ENCODE measurements at regions not wholly inside any gene's neighbourhood (a gene's known extent, or its start where the extent isn't known, plus 50 kb on each side); places are given as distances from the start of the nearest gene placed in this dataset.

DNA sequence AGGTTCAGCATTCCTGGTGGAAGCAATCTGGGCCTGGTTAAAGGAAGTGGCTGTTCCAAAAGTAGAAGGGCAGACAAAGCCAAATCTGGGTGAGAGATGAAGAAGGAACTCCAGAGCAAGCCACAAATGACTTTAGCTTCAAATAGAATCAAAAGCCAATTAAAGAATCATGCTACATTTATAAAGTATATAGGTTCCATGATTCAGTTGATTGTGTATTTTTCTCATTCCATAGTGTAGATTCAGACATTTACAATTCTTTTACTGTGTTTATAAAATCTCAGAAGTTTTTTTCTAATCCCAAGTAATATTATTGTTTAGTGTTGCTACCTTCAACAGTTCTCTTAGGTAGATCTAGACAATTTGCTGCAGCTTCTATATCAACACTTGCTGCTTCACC is 262.0 kb downstream of the PLK2 start:
- TF ChIP-seq POLR2A (IDR thresholded peaks at IDR 0.05), result no peak
- Histone ChIP-seq H3K9me3 (peaks cover 0 to 12% (median 0%) of the 10 kb centered on the region in 12 donors), H3K27me3 (no peaks in the 10 kb centered on the region), H3K27ac (no peak overlapping the region), H3K4me3 (no peak overlapping the region), H3K36me3 (no peaks in the 10 kb centered on the region), H3K4me1 (no peaks in the 10 kb centered on the region)
- ATAC-seq, result no peak
- no peak for DNase-seq
- intact Hi-C loops (cut with DNase I), result no loop called here

DNA sequence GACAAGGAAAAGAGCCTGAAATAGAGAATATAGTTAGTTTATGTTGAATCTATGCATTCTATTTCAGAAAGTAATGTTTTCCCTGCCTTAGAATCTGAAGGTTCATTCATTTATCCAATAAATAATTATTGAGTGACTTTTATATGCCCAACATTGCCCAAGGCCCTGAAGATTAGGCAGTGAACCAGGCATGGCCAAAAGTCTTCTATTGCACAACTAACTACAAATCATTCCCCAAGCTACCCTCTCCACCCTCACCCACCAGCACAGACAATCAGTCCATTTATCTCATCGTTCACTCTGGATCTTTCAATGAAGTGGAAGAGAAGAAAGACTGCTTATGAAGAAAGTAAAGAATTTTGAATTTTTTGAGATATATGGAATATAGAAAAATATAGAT is 268.4 kb downstream of the PLK2 start:
- ATAC-seq (no peak), DNase-seq (no peak)
- no peaks in the 10 kb centered on the region for H3K36me3 ChIP-seq
- H3K4me1 ChIP-seq, result peaks cover 0 to 18% (median 0%) of the 10 kb centered on the region in 12 donors
- intact Hi-C loops (cut with DNase I), result no loop called here
- WGBS, 4 donors, result 91 to 98% (median 95%) methylated on average over 1 of the region's 1 CpG
- TF ChIP-seq, protein P1, sequence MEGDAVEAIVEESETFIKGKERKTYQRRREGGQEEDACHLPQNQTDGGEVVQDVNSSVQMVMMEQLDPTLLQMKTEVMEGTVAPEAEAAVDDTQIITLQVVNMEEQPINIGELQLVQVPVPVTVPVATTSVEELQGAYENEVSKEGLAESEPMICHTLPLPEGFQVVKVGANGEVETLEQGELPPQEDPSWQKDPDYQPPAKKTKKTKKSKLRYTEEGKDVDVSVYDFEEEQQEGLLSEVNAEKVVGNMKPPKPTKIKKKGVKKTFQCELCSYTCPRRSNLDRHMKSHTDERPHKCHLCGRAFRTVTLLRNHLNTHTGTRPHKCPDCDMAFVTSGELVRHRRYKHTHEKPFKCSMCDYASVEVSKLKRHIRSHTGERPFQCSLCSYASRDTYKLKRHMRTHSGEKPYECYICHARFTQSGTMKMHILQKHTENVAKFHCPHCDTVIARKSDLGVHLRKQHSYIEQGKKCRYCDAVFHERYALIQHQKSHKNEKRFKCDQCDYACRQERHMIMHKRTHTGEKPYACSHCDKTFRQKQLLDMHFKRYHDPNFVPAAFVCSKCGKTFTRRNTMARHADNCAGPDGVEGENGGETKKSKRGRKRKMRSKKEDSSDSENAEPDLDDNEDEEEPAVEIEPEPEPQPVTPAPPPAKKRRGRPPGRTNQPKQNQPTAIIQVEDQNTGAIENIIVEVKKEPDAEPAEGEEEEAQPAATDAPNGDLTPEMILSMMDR (IDR thresholded peaks at IDR 0.05), result no peak
- no peak for TF ChIP-seq POLR2A (IDR thresholded peaks at IDR 0.05)
- no peaks in the 10 kb centered on the region for H3K27me3 ChIP-seq
- no peak overlapping the region for H3K4me3 ChIP-seq
- no peak overlapping the region for H3K27ac ChIP-seq
- H3K9me3 ChIP-seq, result peaks cover 0 to 10% (median 0%) of the 10 kb centered on the region in 12 donors

DNA sequence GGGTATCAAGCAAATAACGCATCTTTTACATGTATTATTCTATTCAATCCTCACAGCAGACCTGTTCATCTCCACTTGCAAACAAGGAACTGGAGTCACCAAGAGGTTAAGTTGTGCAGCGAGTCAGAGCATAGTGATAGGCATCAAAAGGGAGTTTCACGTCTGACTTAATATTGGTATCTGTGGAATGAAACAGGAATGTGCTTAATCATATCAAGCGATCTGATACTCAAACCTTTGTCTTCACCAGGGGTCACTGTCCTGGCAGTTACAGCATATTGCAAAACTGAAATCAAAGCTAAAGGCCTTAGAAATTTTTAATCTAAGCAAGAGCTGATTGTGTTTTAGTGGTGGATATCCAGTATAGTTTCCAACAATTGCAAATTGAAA is 271.6 kb downstream of the PLK2 start:
- no peaks in the 10 kb centered on the region for H3K27me3 ChIP-seq
- peak overlapping the region in 3 of 12 donors; percentile 9 to 20 (median 15) for H3K27ac ChIP-seq
- 42 to 54% (median 46%) methylated on average over 4 of the region's 4 CpGs for WGBS, 4 donors
- H3K4me3 ChIP-seq, result peak overlapping the region in 1 of 12 donors; percentile 14
- TF ChIP-seq, protein P1 (IDR thresholded peaks at IDR 0.05), result peak in 4 of 12 donors; percentile 7 to 27 (median 20)
- TF ChIP-seq POLR2A (IDR thresholded peaks at IDR 0.05), result no peak
- intact Hi-C loops (cut with DNase I), result loop anchor here in 2 of 10 donors (2.0 to 10.0 kb wide), 3 partner anchors 116 to 271 kb away; no protein-coding TSS in a partner anchor
- H3K4me1 ChIP-seq, result peaks cover 0 to 18% (median under 1%) of the 10 kb centered on the region in 12 donors
- H3K9me3 ChIP-seq, result no peaks in the 10 kb centered on the region
- peak in 2 of 4 donors; percentile 18 to 24 for ATAC-seq
- H3K36me3 ChIP-seq, result no peaks in the 10 kb centered on the region
- no peak for DNase-seq

DNA sequence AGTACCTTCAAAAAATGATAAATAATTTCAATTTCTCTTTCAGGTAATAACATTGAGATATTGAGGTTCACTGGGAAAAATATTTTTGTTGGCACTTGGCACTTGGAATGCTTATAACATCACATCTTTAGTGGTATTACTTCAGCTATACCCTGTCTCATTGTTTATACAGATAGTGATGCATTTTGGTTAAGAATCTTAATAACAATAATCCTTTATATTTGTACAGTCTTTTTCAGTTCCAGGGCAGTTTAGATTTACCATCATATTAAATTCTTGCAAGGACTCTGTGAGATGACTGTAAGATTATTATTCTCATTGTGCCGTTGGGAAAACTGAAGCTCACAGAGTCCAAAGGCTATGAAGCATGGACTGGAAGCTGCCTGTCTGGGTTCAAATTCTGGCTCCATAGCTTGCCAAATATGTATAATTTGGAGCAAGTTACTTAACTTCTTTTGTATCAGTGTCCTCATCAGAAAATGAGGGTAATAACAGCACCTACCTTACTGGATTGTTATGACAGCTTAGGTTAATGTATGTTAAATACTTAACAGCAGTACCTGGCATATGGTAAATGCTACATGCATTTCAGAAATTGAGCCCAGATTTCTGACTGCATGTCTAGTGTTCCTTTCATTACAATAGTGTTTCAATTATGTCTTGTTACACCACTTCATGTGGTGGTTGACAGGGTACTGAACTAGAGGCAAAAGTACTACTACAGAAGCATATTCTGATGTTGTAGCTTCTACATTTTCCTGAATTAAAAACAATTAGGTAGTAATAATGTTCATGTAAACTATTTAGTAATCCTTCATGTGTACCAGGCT is 272.2 kb downstream of the PLK2 start:
- no peaks in the 10 kb centered on the region for H3K27me3 ChIP-seq
- intact Hi-C loops (cut with DNase I), result loop anchor here in 2 of 10 donors (2.0 to 10.0 kb wide), 3 partner anchors 115 to 271 kb away; no protein-coding TSS in a partner anchor
- no peaks in the 10 kb centered on the region for H3K9me3 ChIP-seq
- WGBS, 4 donors, result 85 to 96% (median 93%) methylated on average over 1 of the region's 1 CpG
- peaks cover 0 to 22% (median 5%) of the 10 kb centered on the region in 12 donors for H3K4me1 ChIP-seq
- no peaks in the 10 kb centered on the region for H3K36me3 ChIP-seq
- H3K27ac ChIP-seq, result peak overlapping the region in 3 of 12 donors; percentile 9 to 20 (median 15)
- ATAC-seq (no peak), DNase-seq (no peak)
- no peak overlapping the region for H3K4me3 ChIP-seq
- TF ChIP-seq POLR2A (IDR thresholded peaks at IDR 0.05), result no peak
- TF ChIP-seq, protein P1 (IDR thresholded peaks at IDR 0.05), result no peak
